NB4 (cell line): ENCODE measurements at regions not wholly inside any gene's neighbourhood (a gene's known extent, or its start where the extent isn't known, plus 50 kb on each side); places are given as distances from the start of the nearest gene placed in this dataset.

Experiments
- DNase-seq: peaks from one replicate; pipeline ENCODE4 v3.0.0; 2010; ENCODE audit warnings: low read depth
- H3K4me3 ChIP-seq: one replicate; pipeline ENCODE4 v1.5.1; 2011; ENCODE audit warnings: mild to moderate bottlenecking, low read depth, low read length, moderate library complexity
- MYC ChIP-seq: IDR thresholded peaks from 2 replicates; pipeline ENCODE4 v1.6.1; 2011; ENCODE audit warnings: low read depth, low read length
- POLR2A ChIP-seq: IDR thresholded peaks from 2 replicates; pipeline ENCODE4 v1.6.1; 2011; ENCODE audit warnings: mild to moderate bottlenecking; ENCODE audit not compliant: insufficient read length; ENCODE audit errors: extremely low read depth
- TF ChIP-seq, protein P1 (sequence below): IDR thresholded peaks from one replicate; pipeline ENCODE4 v1.5.1; 2012; ENCODE audit warnings: low read depth, low read length
- TF ChIP-seq, protein P2 (sequence below): IDR thresholded peaks from 2 replicates; pipeline ENCODE4 v1.6.1; 2011; ENCODE audit warnings: low read depth, low read length

- no peak for DNase-seq
- no peak overlapping the region for H3K4me3 ChIP-seq
- TF ChIP-seq, protein P1, sequence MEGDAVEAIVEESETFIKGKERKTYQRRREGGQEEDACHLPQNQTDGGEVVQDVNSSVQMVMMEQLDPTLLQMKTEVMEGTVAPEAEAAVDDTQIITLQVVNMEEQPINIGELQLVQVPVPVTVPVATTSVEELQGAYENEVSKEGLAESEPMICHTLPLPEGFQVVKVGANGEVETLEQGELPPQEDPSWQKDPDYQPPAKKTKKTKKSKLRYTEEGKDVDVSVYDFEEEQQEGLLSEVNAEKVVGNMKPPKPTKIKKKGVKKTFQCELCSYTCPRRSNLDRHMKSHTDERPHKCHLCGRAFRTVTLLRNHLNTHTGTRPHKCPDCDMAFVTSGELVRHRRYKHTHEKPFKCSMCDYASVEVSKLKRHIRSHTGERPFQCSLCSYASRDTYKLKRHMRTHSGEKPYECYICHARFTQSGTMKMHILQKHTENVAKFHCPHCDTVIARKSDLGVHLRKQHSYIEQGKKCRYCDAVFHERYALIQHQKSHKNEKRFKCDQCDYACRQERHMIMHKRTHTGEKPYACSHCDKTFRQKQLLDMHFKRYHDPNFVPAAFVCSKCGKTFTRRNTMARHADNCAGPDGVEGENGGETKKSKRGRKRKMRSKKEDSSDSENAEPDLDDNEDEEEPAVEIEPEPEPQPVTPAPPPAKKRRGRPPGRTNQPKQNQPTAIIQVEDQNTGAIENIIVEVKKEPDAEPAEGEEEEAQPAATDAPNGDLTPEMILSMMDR: no peak
- TF ChIP-seq POLR2A (no peak), MYC (no peak)
- TF ChIP-seq, protein P2, sequence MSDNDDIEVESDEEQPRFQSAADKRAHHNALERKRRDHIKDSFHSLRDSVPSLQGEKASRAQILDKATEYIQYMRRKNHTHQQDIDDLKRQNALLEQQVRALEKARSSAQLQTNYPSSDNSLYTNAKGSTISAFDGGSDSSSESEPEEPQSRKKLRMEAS: no peak
These were observed 99.8 kb upstream of the RESF1 start for GRCh38 chr12:31859232-31859977.

- DNase-seq: no peak
- TF ChIP-seq, protein P2: no peak
- TF ChIP-seq POLR2A (no peak), MYC (no peak)
- TF ChIP-seq, protein P1: no peak
These were observed 103.8 kb upstream of the RESF1 start for GRCh38 chr12:31855427-31855826.

GRCh38 chr12:31853977-31854376, 105.2 kb upstream of the RESF1 start:
- no peak overlapping the region for H3K4me3 ChIP-seq
- peak; percentile 28 for DNase-seq
- TF ChIP-seq, protein P1: no peak
- no peak for TF ChIP-seq MYC
- no peak for TF ChIP-seq POLR2A
- TF ChIP-seq, protein P2: no peak

More at GRCh38 chr12:31855427-31855826, 103.8 kb upstream of the RESF1 start:
- no peak overlapping the region for H3K4me3 ChIP-seq

DNA sequence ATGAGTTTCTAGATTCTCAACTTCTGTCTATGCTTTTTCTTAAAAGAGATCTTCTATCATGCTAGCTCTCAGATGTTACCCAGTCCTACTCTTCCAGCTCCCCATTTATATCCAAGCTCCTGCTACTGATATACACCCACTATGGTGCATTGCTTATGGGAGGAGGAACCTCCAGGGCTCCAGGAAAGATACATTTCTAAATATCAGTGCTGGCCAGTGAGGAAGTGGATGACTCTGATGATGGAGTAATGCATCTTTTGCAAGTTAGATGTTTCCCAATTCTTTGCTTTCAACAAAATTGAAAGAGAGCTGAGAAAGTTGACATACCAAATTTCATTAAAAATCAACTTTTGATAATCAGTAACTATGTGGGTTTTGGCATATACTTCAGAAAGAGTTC, 105.7 kb upstream of the RESF1 start:
- no peak for TF ChIP-seq POLR2A
- TF ChIP-seq, protein P1: no peak
- TF ChIP-seq, protein P2: no peak
- TF ChIP-seq MYC: no peak
- H3K4me3 ChIP-seq: no peak overlapping the region
- peak; percentile 52 for DNase-seq

DNA sequence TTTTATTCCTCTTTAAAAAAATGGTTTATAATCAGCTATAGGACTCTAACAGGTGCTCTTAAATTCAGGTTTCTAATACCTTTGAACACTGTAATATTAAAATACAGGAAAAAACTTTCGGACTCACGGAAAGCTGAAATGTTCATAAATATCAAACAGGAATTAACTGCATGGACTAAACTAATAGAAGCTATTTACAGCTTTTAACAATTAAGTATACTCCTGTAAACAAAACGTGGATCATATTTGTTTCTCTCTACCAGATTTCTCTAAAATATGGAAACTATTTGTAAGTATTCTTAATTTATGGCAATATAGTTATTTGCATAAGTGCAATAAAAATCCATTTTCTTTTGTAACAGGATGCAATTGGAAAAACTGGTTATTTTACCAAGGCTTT, 108.9 kb upstream of the RESF1 start:
- TF ChIP-seq POLR2A (no peak), MYC (no peak)
- TF ChIP-seq, protein P2: no peak
- TF ChIP-seq, protein P1: no peak
- no peak overlapping the region for H3K4me3 ChIP-seq
- DNase-seq: no peak
